LNCAP (cell line): ENCODE measurements at regions not wholly inside any gene's neighbourhood (a gene's known extent, or its start where the extent isn't known, plus 50 kb on each side); places are given as distances from the start of the nearest gene placed in this dataset.

Experiments used
- CTCF ChIP-seq: fragments of 450-650 bp; IDR thresholded peaks from 2 replicates; pipeline ENCODE4 v1.5.1; 2017; ENCODE audit warnings: mild to moderate bottlenecking

GRCh38 chr16:61002479-61003204 is 1033.6 kb downstream of the CDH8 start:
- TF ChIP-seq CTCF, result no peak

GRCh38 chr16:60991886-60992285 is 1044.4 kb downstream of the CDH8 start:
- no peak for TF ChIP-seq CTCF

- TF ChIP-seq CTCF, result no peak
Observed at GRCh38 chr16:60989592-60989991, 1046.6 kb downstream of the CDH8 start.

GRCh38 chr16:60979119-60979518 is 1057.1 kb downstream of the CDH8 start:
- no peak for TF ChIP-seq CTCF

- TF ChIP-seq CTCF, result no peak
Observed at GRCh38 chr16:60949800-60950199, 1086.4 kb downstream of the CDH8 start.

- TF ChIP-seq CTCF, result no peak
Observed at GRCh38 chr16:60945225-60945624, 1091.0 kb downstream of the CDH8 start.

- TF ChIP-seq CTCF, result no peak
Observed at GRCh38 chr16:60932600-60932999, 1103.6 kb downstream of the CDH8 start.

- no peak for TF ChIP-seq CTCF
Observed at GRCh38 chr16:60930291-60930690, 1105.9 kb downstream of the CDH8 start.
